ENCODE measurements at regions not wholly inside any gene's neighbourhood (a gene's known extent, or its start where the extent isn't known, plus 50 kb on each side); places are given as distances from the start of the nearest gene placed in this dataset.

DNA sequence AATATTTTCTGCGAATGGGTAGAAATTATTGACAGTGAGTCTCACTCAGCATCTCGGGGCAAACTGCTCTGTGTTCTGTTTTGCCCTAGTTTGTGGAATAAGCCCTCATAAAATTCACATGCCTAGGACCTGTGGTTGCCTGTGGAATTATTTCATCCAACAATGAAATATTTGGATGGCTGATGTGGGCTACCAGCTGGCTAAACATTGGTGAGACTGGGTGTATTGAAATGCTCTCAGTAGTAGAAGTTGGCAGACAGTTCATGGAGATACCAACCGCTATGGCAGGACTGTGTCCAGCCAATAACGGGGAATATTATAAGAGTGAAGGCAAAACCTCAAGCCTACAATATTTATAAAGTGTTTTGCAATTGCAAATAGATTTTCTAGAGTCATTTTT, 344.1 kb upstream of the RPS23 start:
- no peak overlapping the region for H2BK15ac ChIP-seq (ENCODE audit: low read length)
- no peak overlapping the region for H3K14ac ChIP-seq (ENCODE audit: insufficient read length)
- no peak overlapping the region for H2BK5ac ChIP-seq (ENCODE audit: low read depth, low read length)
- no peaks in the 10 kb centered on the region for H3K4me1 ChIP-seq (replicated peaks in 1 of 4; ENCODE audit: control insufficient read depth in 3 of 4, insufficient read depth in 4 of 4, low read length in 3 of 4)
- H3K4ac ChIP-seq (replicated peaks; ENCODE audit: insufficient read length, low read depth, low read length): no peak overlapping the region
- WGBS, 2 experiments (ENCODE audit: extremely low coverage in 1 of 2, insufficient coverage in 1 of 2, insufficient read length in 1 of 2, insufficient replicate concordance in 2 of 2, low coverage in 1 of 2, low lambda C conversion rate in 2 of 2, missing lambda C conversion rate in 1 of 2): 91% methylated on average over 4 of the region's 4 CpGs; no CpG with 5 or more reads in 1 of the 2 experiments
- no peaks in the 10 kb centered on the region for H3K79me1 ChIP-seq (ENCODE audit: low read depth, low read length)
- no peak overlapping the region for H2AK5ac ChIP-seq (ENCODE audit: low read depth, low read length)
- no peak overlapping the region for H3K18ac ChIP-seq (ENCODE audit: extremely low read depth, low read length)
- no peak overlapping the region for H3K9ac ChIP-seq (replicated peaks in 1 of 4; ENCODE audit: extremely low read depth in 1 of 4, low read depth in 3 of 4, low read length in 3 of 4)
- H4K8ac ChIP-seq (ENCODE audit: extremely low read depth, insufficient read depth, low read length): no peak overlapping the region
- H3K4me3 ChIP-seq (ENCODE audit: extremely low read depth in 1 of 4, insufficient read depth in 2 of 4, low read depth in 3 of 4, low read length in 4 of 4): no peak overlapping the region
- FAIRE-seq: no peak
- no peak overlapping the region for H3K4me2 ChIP-seq (ENCODE audit: insufficient read depth in 1 of 2, low read depth in 2 of 2, low read length in 2 of 2)
- ChIA-PET POLR2A (ENCODE audit: partially characterized antibody) (no interaction called here), CTCF (ENCODE audit: partially characterized antibody) (no interaction called here)
- H4K91ac ChIP-seq (replicated peaks; ENCODE audit: insufficient read length, low read length): no peak overlapping the region
- H2AFZ ChIP-seq (ENCODE audit: low read length): no peak overlapping the region
- 0 out of 4 replicates have a peak, but pooled peaks cover 0 to 2% of the 10 kb centered on the region in 2 experiments for H3K9me3 ChIP-seq (ENCODE audit: insufficient read depth in 2 of 2, low read depth in 1 of 2, low read length in 1 of 2)
- no peaks in the 10 kb centered on the region for H3K79me2 ChIP-seq (ENCODE audit: control insufficient read depth in 1 of 2, insufficient read depth in 2 of 2, low read length in 2 of 2)
- H3K56ac ChIP-seq (replicated peaks; ENCODE audit: insufficient read length, low read depth, low read length): no peak overlapping the region
- no peaks in the 10 kb centered on the region for H3K36me3 ChIP-seq (ENCODE audit: control insufficient read depth in 2 of 4, insufficient read depth in 4 of 4, low read length in 3 of 4)
- no peaks in the 10 kb centered on the region for H4K20me1 ChIP-seq (replicated peaks in 1 of 2; ENCODE audit: control insufficient read depth in 1 of 2, insufficient read depth in 2 of 2, low read length in 2 of 2)
- no peak for DNase-seq (ENCODE audit: low read depth in 1 of 2, low spot score in 2 of 2)
- H2BK120ac ChIP-seq (replicated peaks; ENCODE audit: low read depth, low read length): no peak overlapping the region
- H4K5ac ChIP-seq (ENCODE audit: insufficient read length, low read depth, low read length): no peak overlapping the region
- no peak overlapping the region for H2BK12ac ChIP-seq (ENCODE audit: low read depth, low read length)
- no peak overlapping the region for H2BK20ac ChIP-seq (ENCODE audit: low read length)
- no peaks in the 10 kb centered on the region for H3K23me2 ChIP-seq (ENCODE audit: low read depth, low read length)
- TF ChIP-seq SIX5 (IDR thresholded peaks at IDR 0.05; ENCODE audit: low read depth, low read length) (no peak), SIN3A (conservative IDR thresholded peaks at IDR 0.05 in 1 of 2, IDR thresholded peaks at IDR 0.05 in 1 of 2; ENCODE audit: low read depth in 1 of 2, low read length in 2 of 2) (no peak), TCF12 (IDR thresholded peaks at IDR 0.05; ENCODE audit: low read depth, low read length) (no peak), CHD2 (IDR thresholded peaks at IDR 0.05; ENCODE audit: low read length) (no peak), TAF1 (IDR thresholded peaks at IDR 0.05; ENCODE audit: low read depth, low read length) (no peak), EGR1 (IDR thresholded peaks at IDR 0.05; ENCODE audit: borderline replicate concordance, low read depth, low read length) (no peak)
- H3K23ac ChIP-seq (ENCODE audit: insufficient read length): no peak overlapping the region
- H3K27me3 ChIP-seq (replicated peaks in 1 of 4; ENCODE audit: control insufficient read depth in 3 of 4, extremely low read depth in 1 of 4, insufficient read depth in 3 of 4, low read length in 3 of 4): no peaks in the 10 kb centered on the region
- H3K27ac ChIP-seq (ENCODE audit: low read depth, low read length): no peak overlapping the region

Data from H1 (cell line).